HepG2 (cell line): ENCODE measurements at regions not wholly inside any gene's neighbourhood (a gene's known extent, or its start where the extent isn't known, plus 50 kb on each side); places are given as distances from the start of the nearest gene placed in this dataset.

ENCODE experiments used
- CREB1 ChIP-seq, 2 experiments: fragments of 450-650 bp in 1 of 2; IDR thresholded peaks; 2 replicates each; pipeline ENCODE4 v1.6.1; 2016 to 2017; ENCODE audit warnings: control low read depth in 1 of 2, mild to moderate bottlenecking in 1 of 2, missing compliant biosample characterization in 1 of 2, missing genetic modification characterization in 1 of 2
- MTA3 ChIP-seq: sonication (generic); formaldehyde crosslinking; IDR thresholded peaks from 2 replicates; pipeline ENCODE4 v1.4.0; 2020; ENCODE audit warnings: missing genetic modification reagents
- NRL ChIP-seq: sonication (generic); formaldehyde crosslinking; IDR thresholded peaks from 2 replicates; pipeline ENCODE4 v1.5.0; 2020; ENCODE audit warnings: missing genetic modification reagents, mild to moderate bottlenecking, moderate library complexity, borderline replicate concordance
- TF ChIP-seq, protein P1 (sequence below): sonication (generic); formaldehyde crosslinking; IDR thresholded peaks from 2 replicates; pipeline ENCODE4 v1.4.0; 2020; ENCODE audit warnings: missing genetic modification reagents, borderline replicate concordance
- TF ChIP-seq, protein P2 (sequence below): sonication (generic); formaldehyde crosslinking; IDR thresholded peaks from 2 replicates; pipeline ENCODE4 v1.4.0; 2020; ENCODE audit warnings: missing genetic modification reagents, borderline replicate concordance
- TF ChIP-seq, protein P3 (sequence below): sonication (generic); formaldehyde crosslinking; IDR thresholded peaks from 2 replicates; pipeline ENCODE4 v1.5.1; 2020; ENCODE audit warnings: mild to moderate bottlenecking, missing genetic modification reagents, moderate library complexity

DNA sequence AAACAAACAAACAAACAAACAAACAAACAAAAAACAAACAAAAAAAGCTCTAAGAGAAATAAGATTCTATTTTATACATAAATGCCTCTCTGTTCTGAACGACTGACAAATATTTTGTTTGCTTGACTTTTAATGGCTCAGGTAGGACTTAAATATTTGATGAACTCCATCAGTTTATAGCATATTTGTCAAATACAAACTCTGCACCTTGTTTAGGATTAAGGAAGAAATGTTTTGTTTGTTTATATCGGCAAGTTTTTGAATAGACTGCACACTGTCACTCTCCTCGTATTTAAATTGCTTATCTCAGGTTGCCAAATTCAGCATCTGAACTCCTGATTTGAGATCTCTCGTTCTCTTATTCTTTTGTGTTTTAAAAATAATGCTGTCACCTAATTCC lies 1499.7 kb upstream of the SLC10A2 start:
- TF ChIP-seq, protein P1, sequence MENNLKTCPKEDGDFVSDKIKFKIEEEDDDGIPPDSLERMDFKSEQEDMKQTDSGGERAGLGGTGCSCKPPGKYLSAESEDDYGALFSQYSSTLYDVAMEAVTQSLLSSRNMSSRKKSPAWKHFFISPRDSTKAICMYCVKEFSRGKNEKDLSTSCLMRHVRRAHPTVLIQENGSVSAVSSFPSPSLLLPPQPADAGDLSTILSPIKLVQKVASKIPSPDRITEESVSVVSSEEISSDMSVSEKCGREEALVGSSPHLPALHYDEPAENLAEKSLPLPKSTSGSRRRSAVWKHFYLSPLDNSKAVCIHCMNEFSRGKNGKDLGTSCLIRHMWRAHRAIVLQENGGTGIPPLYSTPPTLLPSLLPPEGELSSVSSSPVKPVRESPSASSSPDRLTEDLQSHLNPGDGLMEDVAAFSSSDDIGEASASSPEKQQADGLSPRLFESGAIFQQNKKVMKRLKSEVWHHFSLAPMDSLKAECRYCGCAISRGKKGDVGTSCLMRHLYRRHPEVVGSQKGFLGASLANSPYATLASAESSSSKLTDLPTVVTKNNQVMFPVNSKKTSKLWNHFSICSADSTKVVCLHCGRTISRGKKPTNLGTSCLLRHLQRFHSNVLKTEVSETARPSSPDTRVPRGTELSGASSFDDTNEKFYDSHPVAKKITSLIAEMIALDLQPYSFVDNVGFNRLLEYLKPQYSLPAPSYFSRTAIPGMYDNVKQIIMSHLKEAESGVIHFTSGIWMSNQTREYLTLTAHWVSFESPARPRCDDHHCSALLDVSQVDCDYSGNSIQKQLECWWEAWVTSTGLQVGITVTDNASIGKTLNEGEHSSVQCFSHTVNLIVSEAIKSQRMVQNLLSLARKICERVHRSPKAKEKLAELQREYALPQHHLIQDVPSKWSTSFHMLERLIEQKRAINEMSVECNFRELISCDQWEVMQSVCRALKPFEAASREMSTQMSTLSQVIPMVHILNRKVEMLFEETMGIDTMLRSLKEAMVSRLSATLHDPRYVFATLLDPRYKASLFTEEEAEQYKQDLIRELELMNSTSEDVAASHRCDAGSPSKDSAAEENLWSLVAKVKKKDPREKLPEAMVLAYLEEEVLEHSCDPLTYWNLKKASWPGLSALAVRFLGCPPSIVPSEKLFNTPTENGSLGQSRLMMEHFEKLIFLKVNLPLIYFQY = no peak
- TF ChIP-seq, protein P2, sequence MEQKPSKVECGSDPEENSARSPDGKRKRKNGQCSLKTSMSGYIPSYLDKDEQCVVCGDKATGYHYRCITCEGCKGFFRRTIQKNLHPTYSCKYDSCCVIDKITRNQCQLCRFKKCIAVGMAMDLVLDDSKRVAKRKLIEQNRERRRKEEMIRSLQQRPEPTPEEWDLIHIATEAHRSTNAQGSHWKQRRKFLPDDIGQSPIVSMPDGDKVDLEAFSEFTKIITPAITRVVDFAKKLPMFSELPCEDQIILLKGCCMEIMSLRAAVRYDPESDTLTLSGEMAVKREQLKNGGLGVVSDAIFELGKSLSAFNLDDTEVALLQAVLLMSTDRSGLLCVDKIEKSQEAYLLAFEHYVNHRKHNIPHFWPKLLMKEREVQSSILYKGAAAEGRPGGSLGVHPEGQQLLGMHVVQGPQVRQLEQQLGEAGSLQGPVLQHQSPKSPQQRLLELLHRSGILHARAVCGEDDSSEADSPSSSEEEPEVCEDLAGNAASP (CRISPR knock-in tag) = no peak
- TF ChIP-seq, protein P3, sequence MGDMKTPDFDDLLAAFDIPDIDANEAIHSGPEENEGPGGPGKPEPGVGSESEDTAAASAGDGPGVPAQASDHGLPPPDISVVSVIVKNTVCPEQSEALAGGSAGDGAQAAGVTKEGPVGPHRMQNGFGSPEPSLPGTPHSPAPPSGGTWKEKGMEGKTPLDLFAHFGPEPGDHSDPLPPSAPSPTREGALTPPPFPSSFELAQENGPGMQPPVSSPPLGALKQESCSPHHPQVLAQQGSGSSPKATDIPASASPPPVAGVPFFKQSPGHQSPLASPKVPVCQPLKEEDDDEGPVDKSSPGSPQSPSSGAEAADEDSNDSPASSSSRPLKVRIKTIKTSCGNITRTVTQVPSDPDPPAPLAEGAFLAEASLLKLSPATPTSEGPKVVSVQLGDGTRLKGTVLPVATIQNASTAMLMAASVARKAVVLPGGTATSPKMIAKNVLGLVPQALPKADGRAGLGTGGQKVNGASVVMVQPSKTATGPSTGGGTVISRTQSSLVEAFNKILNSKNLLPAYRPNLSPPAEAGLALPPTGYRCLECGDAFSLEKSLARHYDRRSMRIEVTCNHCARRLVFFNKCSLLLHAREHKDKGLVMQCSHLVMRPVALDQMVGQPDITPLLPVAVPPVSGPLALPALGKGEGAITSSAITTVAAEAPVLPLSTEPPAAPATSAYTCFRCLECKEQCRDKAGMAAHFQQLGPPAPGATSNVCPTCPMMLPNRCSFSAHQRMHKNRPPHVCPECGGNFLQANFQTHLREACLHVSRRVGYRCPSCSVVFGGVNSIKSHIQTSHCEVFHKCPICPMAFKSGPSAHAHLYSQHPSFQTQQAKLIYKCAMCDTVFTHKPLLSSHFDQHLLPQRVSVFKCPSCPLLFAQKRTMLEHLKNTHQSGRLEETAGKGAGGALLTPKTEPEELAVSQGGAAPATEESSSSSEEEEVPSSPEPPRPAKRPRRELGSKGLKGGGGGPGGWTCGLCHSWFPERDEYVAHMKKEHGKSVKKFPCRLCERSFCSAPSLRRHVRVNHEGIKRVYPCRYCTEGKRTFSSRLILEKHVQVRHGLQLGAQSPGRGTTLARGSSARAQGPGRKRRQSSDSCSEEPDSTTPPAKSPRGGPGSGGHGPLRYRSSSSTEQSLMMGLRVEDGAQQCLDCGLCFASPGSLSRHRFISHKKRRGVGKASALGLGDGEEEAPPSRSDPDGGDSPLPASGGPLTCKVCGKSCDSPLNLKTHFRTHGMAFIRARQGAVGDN (CRISPR knock-in tag) = no peak
- TF ChIP-seq MTA3 (CRISPR knock-in tag) (no peak), NRL (CRISPR knock-in tag) (no peak), CREB1 (IDR thresholded peaks at IDR 0.05) (no peak), CREB1 (CRISPR knock-in tag; IDR thresholded peaks at IDR 0.05) (no peak)
